ENCODE measurements at regions not wholly inside any gene's neighbourhood (a gene's known extent, or its start where the extent isn't known, plus 50 kb on each side); places are given as distances from the start of the nearest gene placed in this dataset.

DNA sequence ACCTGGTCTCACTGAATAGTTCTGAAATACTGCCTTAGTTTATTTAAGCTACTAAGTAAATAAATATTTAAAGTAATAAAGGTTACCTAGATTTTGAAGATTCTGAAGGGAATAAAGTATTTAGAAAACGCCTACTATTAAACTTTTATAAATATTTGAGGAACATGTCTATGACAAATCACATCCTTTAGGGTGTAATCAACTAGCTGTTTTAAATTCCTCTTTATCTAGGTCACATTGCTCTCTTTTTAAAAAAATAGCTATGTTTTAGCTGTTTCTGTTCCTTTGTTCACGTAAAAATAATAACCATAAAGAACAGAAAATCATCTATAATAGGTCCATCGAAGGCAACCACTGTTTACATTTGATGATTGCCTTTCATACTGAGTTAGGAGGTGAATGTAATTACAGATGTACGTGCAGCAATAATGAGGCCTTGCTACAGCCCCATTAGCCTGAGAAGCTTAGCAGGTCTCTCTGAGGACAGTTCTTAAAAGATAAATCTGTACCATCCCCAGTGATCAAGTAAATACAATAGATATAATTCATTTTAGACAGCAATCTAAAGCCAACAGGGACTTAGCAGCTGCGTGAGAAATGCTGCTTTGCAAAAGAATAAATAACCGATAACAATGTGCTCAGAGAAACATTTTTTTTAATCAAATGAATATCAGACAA is 449.5 kb downstream of the LIG4 start:
- no peak for DNase-seq (ENCODE audit: low read depth in 1 of 2, low spot score in 1 of 2)

- no peak for DNase-seq (ENCODE audit: low read depth in 1 of 2, low spot score in 1 of 2)
Measured at GRCh38 chr13:107764046-107764445, 451.3 kb downstream of the LIG4 start.

DNA sequence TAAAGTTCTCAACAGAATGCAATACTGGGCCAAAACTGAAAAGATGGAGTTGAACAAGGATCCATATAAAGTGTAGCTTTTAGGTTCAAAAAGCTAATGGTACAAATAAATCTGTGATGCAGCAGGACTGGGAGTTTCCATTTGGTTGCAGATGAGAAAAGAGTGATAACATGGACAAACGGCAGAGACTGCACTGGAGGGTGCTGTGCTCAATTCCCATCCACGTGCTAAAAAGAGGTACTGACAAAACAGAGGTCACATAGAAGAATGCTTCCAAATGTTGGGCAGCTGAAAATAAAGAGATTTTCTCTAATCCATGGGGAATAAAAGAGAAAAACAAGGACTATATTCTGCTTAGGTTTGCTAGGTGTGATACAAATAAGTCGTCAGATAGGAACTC is 461.6 kb downstream of the LIG4 start:
- DNase-seq (ENCODE audit: low read depth in 1 of 2, low spot score in 1 of 2): no peak

- no peak for DNase-seq (ENCODE audit: low read depth in 1 of 2, low spot score in 1 of 2)
Measured at GRCh38 chr13:107753291-107753690, 462.0 kb downstream of the LIG4 start.

GRCh38 chr13:107743983-107744382 is 471.4 kb downstream of the LIG4 start:
- DNase-seq (ENCODE audit: low read depth in 1 of 2, low spot score in 1 of 2): no peak

GRCh38 chr13:107743526-107743925 is 471.8 kb downstream of the LIG4 start:
- no peak for DNase-seq (ENCODE audit: low read depth in 1 of 2, low spot score in 1 of 2)

GRCh38 chr13:107743100-107743499 is 472.2 kb downstream of the LIG4 start:
- DNase-seq (ENCODE audit: low read depth in 1 of 2, low spot score in 1 of 2): no peak

DNA sequence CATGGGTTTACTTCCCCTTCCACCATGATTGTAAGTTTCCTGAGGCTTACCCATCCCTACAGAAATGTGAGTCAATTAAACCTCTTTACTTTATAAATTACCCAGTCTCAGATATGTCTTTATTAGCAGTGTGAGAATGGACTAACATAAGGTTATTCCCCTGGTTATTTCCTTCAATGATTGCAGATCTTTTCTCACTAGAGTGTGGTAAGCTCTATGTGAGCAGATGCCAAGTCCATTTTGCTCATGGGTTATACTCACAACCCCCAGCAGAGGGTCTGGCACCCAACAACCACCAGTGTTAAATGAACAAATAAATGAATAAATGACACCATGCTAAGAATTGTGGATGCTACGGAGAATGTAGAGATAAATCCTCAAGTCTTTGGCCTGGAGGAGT is 472.8 kb downstream of the LIG4 start:
- DNase-seq (ENCODE audit: low read depth in 1 of 2, low spot score in 1 of 2): no peak

GRCh38 chr13:107738004-107738403 is 477.3 kb downstream of the LIG4 start:
- DNase-seq (ENCODE audit: low read depth in 1 of 2, low spot score in 1 of 2): no peak

- DNase-seq (ENCODE audit: low read depth in 1 of 2, low spot score in 1 of 2): no peak
Measured at GRCh38 chr13:107736731-107737130, 478.6 kb downstream of the LIG4 start.

- no peak for DNase-seq (ENCODE audit: low read depth in 1 of 2, low spot score in 1 of 2)
Measured at GRCh38 chr13:107736170-107736569, 479.2 kb downstream of the LIG4 start.

DNA sequence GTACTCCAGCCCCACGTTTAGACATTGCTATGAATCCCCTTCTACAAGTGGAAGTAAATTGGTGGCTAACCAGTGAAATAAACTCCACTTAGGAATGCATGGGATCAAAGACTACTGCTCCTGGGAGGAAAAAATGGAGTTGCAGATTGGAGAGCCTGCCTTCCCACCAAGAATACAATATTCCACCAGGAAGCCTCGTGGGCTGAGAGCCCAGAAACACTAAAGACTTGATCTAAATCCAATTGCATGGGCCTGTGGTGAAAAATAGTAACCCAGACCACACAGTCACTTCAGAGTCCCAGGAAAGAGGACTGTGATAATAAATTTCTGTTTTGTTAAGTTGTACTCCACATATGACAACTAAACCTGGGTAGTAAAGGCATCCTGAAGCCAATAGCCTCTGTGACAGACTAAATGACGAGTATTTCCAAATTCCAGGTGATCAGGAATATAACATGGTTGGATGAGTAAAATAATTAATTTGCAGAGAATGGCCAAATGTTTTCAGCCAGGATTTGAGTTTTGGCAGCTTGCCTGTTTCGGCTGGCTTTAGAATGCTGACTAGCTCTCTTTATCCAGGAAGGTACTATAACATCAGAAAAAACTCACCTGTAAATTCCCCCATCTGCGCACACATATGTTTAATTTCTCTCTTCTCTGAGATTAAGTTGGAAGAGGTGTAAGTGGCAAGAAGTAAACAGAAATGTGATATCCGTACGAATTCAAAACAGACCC is 480.3 kb downstream of the LIG4 start:
- DNase-seq (ENCODE audit: low read depth in 1 of 2, low spot score in 1 of 2): no peak

GRCh38 chr13:107733276-107733675 is 482.1 kb downstream of the LIG4 start:
- no peak for DNase-seq (ENCODE audit: low read depth in 1 of 2, low spot score in 1 of 2)

DNA sequence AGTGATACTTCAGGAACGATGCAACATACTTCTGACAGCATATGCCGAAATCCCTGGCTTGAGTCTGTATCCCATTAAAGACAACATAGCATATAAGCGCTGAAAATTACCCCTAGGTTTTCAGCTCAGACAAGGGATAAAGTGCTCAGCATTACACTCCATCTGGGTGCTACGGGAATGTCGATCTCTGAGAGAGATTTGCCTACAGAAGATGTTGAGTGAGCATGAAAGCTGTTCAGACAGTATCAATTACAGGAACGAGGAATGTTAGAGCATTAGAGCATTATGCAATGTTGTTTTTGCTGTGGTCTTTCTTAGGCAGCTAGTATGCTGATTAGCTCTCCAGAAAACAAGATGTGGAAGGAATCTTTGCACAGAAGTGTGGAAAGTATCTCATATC is 484.5 kb downstream of the LIG4 start:
- DNase-seq (ENCODE audit: low read depth in 1 of 2, low spot score in 1 of 2): no peak

- no peak for DNase-seq (ENCODE audit: low read depth in 1 of 2, low spot score in 1 of 2)
Measured at GRCh38 chr13:107721125-107721869, 494.0 kb downstream of the LIG4 start.

DNA sequence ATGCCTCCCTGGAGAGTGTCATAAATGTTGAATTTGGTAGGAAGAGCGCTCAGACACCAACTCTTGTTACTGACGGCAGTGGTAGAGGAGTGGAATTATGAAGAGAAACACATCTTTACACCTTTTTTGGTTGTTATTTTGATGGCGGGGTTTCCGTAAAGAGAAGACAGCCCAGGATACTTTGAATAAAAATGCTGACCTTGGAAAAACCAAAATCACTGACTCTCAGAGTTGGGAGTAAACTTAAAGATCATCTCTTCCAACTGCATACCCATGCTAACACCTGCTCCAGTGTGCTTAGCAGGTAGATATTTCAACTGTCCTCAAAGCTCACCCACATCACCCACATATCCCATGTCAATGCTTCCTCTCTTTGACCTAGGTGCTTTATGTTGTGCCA is 498.6 kb downstream of the LIG4 start:
- no peak for DNase-seq (ENCODE audit: low read depth in 1 of 2, low spot score in 1 of 2)

- DNase-seq (ENCODE audit: low read depth in 1 of 2, low spot score in 1 of 2): no peak
Measured at GRCh38 chr13:107716241-107716640, 499.1 kb downstream of the LIG4 start.

- no peak for DNase-seq (ENCODE audit: low read depth in 1 of 2, low spot score in 1 of 2)
Measured at GRCh38 chr13:107715496-107715895, 499.8 kb downstream of the LIG4 start.

DNA sequence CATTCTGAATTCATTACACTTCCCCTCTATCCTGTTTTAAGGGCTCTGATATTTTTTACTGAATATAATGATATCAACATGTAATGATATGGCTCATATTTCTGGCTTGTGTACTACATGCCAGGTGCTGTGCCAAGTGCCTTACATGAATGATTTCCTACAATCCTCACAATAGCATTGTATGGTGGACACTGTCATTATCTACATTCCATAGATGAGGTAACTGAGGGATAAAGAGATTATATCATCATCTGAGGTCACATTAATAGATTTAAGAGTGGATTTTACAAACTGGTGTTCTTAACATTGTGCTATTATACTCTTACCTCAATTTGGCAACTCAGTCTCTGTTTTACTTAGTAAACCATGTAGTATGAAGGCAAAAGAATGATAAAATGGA is 502.0 kb downstream of the LIG4 start:
- no peak for DNase-seq (ENCODE audit: low read depth in 1 of 2, low spot score in 1 of 2)

GRCh38 chr13:107712145-107712860 is 503.0 kb downstream of the LIG4 start:
- no peak for DNase-seq (ENCODE audit: low read depth in 1 of 2, low spot score in 1 of 2)

- no peak for DNase-seq (ENCODE audit: low read depth in 1 of 2, low spot score in 1 of 2)
Measured at GRCh38 chr13:107690181-107690580, 525.2 kb downstream of the LIG4 start.

DNA sequence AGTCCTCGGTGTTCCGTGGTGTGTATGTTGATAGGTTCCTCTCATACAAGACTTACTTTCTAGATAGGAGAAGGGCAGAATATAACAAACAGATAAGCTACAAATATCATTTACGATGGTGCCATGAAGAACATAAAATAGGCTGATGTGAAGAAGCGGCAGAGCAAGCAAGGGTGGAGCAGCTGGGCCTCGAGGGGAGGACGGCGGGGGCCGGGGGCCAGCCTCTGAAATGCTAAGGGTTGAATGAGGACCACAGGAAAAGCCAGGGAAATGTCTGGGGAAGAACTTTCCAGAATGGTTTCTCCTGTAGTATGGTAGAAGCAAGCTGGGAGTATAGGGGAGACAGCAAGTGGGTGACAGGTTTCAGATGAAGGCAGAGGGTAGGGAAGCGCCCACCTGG is 529.5 kb downstream of the LIG4 start:
- DNase-seq (ENCODE audit: low read depth in 1 of 2, low spot score in 1 of 2): no peak
